ENCODE measurements at regions not wholly inside any gene's neighbourhood (a gene's known extent, or its start where the extent isn't known, plus 50 kb on each side); places are given as distances from the start of the nearest gene placed in this dataset.

DNA sequence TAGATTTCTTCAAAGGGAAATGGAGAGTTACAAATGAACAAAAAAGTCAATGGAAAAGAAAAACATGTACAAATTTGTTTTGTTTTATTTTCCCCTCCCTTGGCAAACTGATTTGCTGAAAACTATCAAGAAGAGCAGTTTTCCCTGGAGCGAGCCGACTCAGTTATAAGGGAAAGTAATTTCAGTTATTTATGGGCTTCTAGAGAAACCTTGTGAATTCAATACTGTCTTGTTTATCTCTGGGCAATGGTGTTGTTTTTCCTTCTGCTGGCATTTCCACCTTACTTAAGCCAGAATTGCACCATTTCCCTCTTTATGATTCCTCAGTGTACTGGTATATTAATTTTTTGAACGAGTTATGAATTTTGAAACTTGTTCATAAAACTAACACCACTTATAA lies 1163.6 kb downstream of the CDH12 start:
- no peak for TF ChIP-seq POLR2A (IDR thresholded peaks at IDR 0.05; ENCODE audit: low read depth, low read length)
- no peak for TF ChIP-seq MYC (IDR thresholded peaks at IDR 0.05; ENCODE audit: low read depth, low read length)
- TF ChIP-seq, protein P1, sequence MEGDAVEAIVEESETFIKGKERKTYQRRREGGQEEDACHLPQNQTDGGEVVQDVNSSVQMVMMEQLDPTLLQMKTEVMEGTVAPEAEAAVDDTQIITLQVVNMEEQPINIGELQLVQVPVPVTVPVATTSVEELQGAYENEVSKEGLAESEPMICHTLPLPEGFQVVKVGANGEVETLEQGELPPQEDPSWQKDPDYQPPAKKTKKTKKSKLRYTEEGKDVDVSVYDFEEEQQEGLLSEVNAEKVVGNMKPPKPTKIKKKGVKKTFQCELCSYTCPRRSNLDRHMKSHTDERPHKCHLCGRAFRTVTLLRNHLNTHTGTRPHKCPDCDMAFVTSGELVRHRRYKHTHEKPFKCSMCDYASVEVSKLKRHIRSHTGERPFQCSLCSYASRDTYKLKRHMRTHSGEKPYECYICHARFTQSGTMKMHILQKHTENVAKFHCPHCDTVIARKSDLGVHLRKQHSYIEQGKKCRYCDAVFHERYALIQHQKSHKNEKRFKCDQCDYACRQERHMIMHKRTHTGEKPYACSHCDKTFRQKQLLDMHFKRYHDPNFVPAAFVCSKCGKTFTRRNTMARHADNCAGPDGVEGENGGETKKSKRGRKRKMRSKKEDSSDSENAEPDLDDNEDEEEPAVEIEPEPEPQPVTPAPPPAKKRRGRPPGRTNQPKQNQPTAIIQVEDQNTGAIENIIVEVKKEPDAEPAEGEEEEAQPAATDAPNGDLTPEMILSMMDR (IDR thresholded peaks at IDR 0.05; ENCODE audit: extremely low read depth in 1 of 2, insufficient read depth in 1 of 2, low read depth in 1 of 2, low read length in 2 of 2), result no peak
- TF ChIP-seq POLR2AphosphoS5 (IDR thresholded peaks at IDR 0.05; ENCODE audit: insufficient read depth, low read depth, low read length), result no peak
- TF ChIP-seq, protein P2, sequence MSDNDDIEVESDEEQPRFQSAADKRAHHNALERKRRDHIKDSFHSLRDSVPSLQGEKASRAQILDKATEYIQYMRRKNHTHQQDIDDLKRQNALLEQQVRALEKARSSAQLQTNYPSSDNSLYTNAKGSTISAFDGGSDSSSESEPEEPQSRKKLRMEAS (IDR thresholded peaks at IDR 0.05; ENCODE audit: insufficient read depth, insufficient read length), result no peak
- no peak for TF ChIP-seq EZH2 (IDR thresholded peaks at IDR 0.05; ENCODE audit: borderline replicate concordance, low read depth, low read length, severe bottlenecking)

Data from endothelial cell of umbilical vein (primary cell).